ENCODE measurements at regions not wholly inside any gene's neighbourhood (a gene's known extent, or its start where the extent isn't known, plus 50 kb on each side); places are given as distances from the start of the nearest gene placed in this dataset.

GRCh38 chr7:52797801-52798200 is 237.6 kb upstream of the POM121L12 start:
- DNase-seq (no peak), ATAC-seq (no peak)
- Histone ChIP-seq H3K27me3 (no peaks in the 10 kb centered on the region), H3K4me3 (no peak overlapping the region), H3K4me1 (no peaks in the 10 kb centered on the region), H3K27ac (no peak overlapping the region), H3K36me3 (no peaks in the 10 kb centered on the region), H3K9me3 (no peaks in the 10 kb centered on the region)
- intact Hi-C loops (cut with DNase I), result no loop called here
- no peak for TF ChIP-seq CTCF (IDR thresholded peaks at IDR 0.05)

- DNase-seq (no peak), ATAC-seq (no peak)
- H3K36me3 ChIP-seq, result no peaks in the 10 kb centered on the region
- H3K4me1 ChIP-seq, result no peaks in the 10 kb centered on the region
- no peaks in the 10 kb centered on the region for H3K9me3 ChIP-seq
- intact Hi-C loops (cut with DNase I), result no loop called here
- no peaks in the 10 kb centered on the region for H3K27me3 ChIP-seq
- H3K27ac ChIP-seq, result no peak overlapping the region
- H3K4me3 ChIP-seq, result no peak overlapping the region
- no peak for TF ChIP-seq CTCF (IDR thresholded peaks at IDR 0.05)
These were observed 240.8 kb upstream of the POM121L12 start for GRCh38 chr7:52794621-52795020.

- Histone ChIP-seq H3K27me3 (no peaks in the 10 kb centered on the region), H3K36me3 (no peaks in the 10 kb centered on the region), H3K27ac (no peak overlapping the region), H3K4me1 (no peaks in the 10 kb centered on the region), H3K9me3 (no peaks in the 10 kb centered on the region), H3K4me3 (no peak overlapping the region)
- ATAC-seq, result no peak
- DNase-seq, result no peak
- TF ChIP-seq CTCF (IDR thresholded peaks at IDR 0.05), result no peak
- intact Hi-C loops (cut with DNase I), result no loop called here
These were observed 244.2 kb upstream of the POM121L12 start for GRCh38 chr7:52791176-52791700.

GRCh38 chr7:52786174-52786573 is 249.3 kb upstream of the POM121L12 start:
- intact Hi-C loops (cut with DNase I), result no loop called here

GRCh38 chr7:52782348-52782747 is 253.1 kb upstream of the POM121L12 start:
- no peak for TF ChIP-seq CTCF (IDR thresholded peaks at IDR 0.05)
- no peaks in the 10 kb centered on the region for H3K27me3 ChIP-seq
- no peak overlapping the region for H3K27ac ChIP-seq
- H3K4me3 ChIP-seq, result no peak overlapping the region
- no peak for DNase-seq
- no peaks in the 10 kb centered on the region for H3K36me3 ChIP-seq
- ATAC-seq, result no peak
- intact Hi-C loops (cut with DNase I), result no loop called here
- H3K4me1 ChIP-seq, result no peaks in the 10 kb centered on the region
- no peaks in the 10 kb centered on the region for H3K9me3 ChIP-seq

More at GRCh38 chr7:52786174-52786573, 249.3 kb upstream of the POM121L12 start:
- Histone ChIP-seq H3K4me1 (no peaks in the 10 kb centered on the region), H3K27ac (no peak overlapping the region), H3K4me3 (no peak overlapping the region), H3K27me3 (no peaks in the 10 kb centered on the region), H3K9me3 (no peaks in the 10 kb centered on the region), H3K36me3 (no peaks in the 10 kb centered on the region)
- TF ChIP-seq CTCF (IDR thresholded peaks at IDR 0.05), result no peak
- ATAC-seq, result no peak
- no peak for DNase-seq

GRCh38 chr7:52781250-52781649 is 254.2 kb upstream of the POM121L12 start:
- Histone ChIP-seq H3K27me3 (no peaks in the 10 kb centered on the region), H3K4me1 (no peaks in the 10 kb centered on the region), H3K36me3 (no peaks in the 10 kb centered on the region), H3K4me3 (no peak overlapping the region), H3K27ac (no peak overlapping the region), H3K9me3 (no peaks in the 10 kb centered on the region)
- intact Hi-C loops (cut with DNase I), result no loop called here
- no peak for TF ChIP-seq CTCF (IDR thresholded peaks at IDR 0.05)
- DNase-seq, result no peak
- ATAC-seq, result no peak
